A549 (cell line): ENCODE measurements at regions not wholly inside any gene's neighbourhood (a gene's known extent, or its start where the extent isn't known, plus 50 kb on each side); places are given as distances from the start of the nearest gene placed in this dataset.

Experiments
- POLR2A ChIP-seq: IDR thresholded peaks from 2 replicates; pipeline ENCODE4 v1.6.1; 2012; ENCODE audit warnings: mild to moderate bottlenecking, low read length
- RNF2 ChIP-seq: fragments of 200-600 bp; sonication (generic); IDR thresholded peaks from 2 replicates; pipeline ENCODE4 v1.6.1; 2016; ENCODE audit warnings: low read depth, mild to moderate bottlenecking, antibody characterized with exemption, moderate library complexity, borderline replicate concordance
- TF ChIP-seq, protein P1 (sequence below): fragments of >200 bp; sonication (Bioruptor Twin); formaldehyde crosslinking; IDR thresholded peaks from 3 replicates; pipeline ENCODE4 v1.5.1; 2016

DNA sequence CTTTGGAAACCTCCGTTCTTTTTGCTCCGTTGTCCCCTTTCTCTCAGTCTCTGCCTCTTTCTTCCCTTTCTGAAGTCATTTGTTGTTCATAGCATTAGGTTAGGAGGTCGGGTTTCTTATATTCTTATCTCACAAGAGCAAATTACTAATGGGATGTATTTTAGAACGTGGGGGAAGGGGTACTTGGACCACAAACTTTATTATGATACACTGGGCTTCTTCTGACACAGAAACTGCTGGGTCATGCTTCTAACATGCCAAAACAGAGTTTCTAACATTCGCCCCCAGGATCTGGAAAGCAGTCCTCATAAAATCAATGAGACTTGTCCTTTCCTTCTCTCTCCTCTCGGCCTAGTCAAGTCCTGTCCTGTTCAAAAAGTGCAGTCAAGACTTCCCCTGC is 334.4 kb downstream of the GADD45G start:
- TF ChIP-seq, protein P1, sequence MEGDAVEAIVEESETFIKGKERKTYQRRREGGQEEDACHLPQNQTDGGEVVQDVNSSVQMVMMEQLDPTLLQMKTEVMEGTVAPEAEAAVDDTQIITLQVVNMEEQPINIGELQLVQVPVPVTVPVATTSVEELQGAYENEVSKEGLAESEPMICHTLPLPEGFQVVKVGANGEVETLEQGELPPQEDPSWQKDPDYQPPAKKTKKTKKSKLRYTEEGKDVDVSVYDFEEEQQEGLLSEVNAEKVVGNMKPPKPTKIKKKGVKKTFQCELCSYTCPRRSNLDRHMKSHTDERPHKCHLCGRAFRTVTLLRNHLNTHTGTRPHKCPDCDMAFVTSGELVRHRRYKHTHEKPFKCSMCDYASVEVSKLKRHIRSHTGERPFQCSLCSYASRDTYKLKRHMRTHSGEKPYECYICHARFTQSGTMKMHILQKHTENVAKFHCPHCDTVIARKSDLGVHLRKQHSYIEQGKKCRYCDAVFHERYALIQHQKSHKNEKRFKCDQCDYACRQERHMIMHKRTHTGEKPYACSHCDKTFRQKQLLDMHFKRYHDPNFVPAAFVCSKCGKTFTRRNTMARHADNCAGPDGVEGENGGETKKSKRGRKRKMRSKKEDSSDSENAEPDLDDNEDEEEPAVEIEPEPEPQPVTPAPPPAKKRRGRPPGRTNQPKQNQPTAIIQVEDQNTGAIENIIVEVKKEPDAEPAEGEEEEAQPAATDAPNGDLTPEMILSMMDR: no peak
- TF ChIP-seq POLR2A (no peak), RNF2 (no peak)
